Stomach (tissue), 8 donors: ENCODE measurements at regions not wholly inside any gene's neighbourhood (a gene's known extent, or its start where the extent isn't known, plus 50 kb on each side); places are given as distances from the start of the nearest gene placed in this dataset.

Experiments
- DNase-seq, 2 donors: peaks; one replicate each; pipeline versions ENCODE4 v3.0.0 to v3.0.0-alpha.2; 2013 to 2019
- H3K27ac ChIP-seq, 5 donors: fragments of 200-600 bp in 4 of 5; sonication (generic) in 4 of 5; one replicate each; pipeline ENCODE4 v1.5.1; 2013 to 2019; ENCODE audit warnings: mild to moderate bottlenecking in 1 of 5, moderate library complexity in 1 of 5
- H3K27me3 ChIP-seq, 3 donors: fragments of 200-600 bp; sonication (generic); one replicate each; pipeline ENCODE4 v1.5.1; 2017 to 2019; ENCODE audit warnings: mixed run types in 1 of 3
- H3K36me3 ChIP-seq, 4 donors: fragments of 200-600 bp; sonication (generic); 1 replicate in 3 of 4; 2 replicates in 1 of 4; pipeline ENCODE4 v1.5.1; 2016 to 2019
- H3K4me1 ChIP-seq, 4 donors: fragments of 200-600 bp; sonication (generic); one replicate each; pipeline ENCODE4 v1.5.1; 2016 to 2019
- H3K4me3 ChIP-seq, 4 donors: fragments of 200-600 bp; sonication (generic) in 3 of 4; one replicate each; pipeline ENCODE4 v1.5.1; 2016 to 2019; ENCODE audit warnings: mild to moderate bottlenecking in 1 of 4
- H3K9me3 ChIP-seq, 4 donors: fragments of 200-600 bp; sonication (generic); one replicate each; pipeline ENCODE4 v1.5.1; 2016 to 2019
- CTCF ChIP-seq, 7 experiments: fragments of 450-650 bp in 4 of 7; fragments of 200-600 bp in 3 of 7; sonication (generic) in 3 of 7; IDR thresholded peaks; one replicate each; pipeline ENCODE4 v1.5.1; 2016 to 2019; ENCODE audit warnings: antibody characterized with exemption in 7 of 7, control low read depth in 2 of 7, mild to moderate bottlenecking in 1 of 7
- EP300 ChIP-seq: sonication (generic); formaldehyde crosslinking; IDR thresholded peaks from one replicate; pipeline ENCODE4 v1.6.1; 2017; ENCODE audit warnings: antibody characterized with exemption
- POLR2A ChIP-seq, 4 donors: fragments of 450-650 bp; IDR thresholded peaks; one replicate each; pipeline ENCODE4 v1.6.1; 2016; ENCODE audit warnings: antibody characterized with exemption in 4 of 4, control low read depth in 2 of 4, mild to moderate bottlenecking in 1 of 4, moderate library complexity in 1 of 4
- POLR2AphosphoS5 ChIP-seq, 3 donors: sonication (generic); formaldehyde crosslinking; IDR thresholded peaks; one replicate each; pipeline ENCODE4 v1.6.1; 2016; ENCODE audit warnings: antibody characterized with exemption in 3 of 3
- WGBS, 5 donors: extraction: QIAGEN DNeasy Blood & Tissue Kit in 3 of 5; methylation state at CpG; one replicate each; pipeline versions ENCODE4 v1.1.5 to v1.1.7; 2013 to 2018; 5-methylcytosine and 5-hydroxymethylcytosine counted together
- intact Hi-C: fragments of 100-400 bp; cut with DNase I; formaldehyde crosslinking; loops from one replicate; pipeline ENCODE4 v1.15.1; 2023; ENCODE audit warnings: low total_unique reads
- donor health status: healthy with polysubstance abuse.
- donor health status: Bipolar disorder and iron deficiency.
- donor health status: healthy.

DNA sequence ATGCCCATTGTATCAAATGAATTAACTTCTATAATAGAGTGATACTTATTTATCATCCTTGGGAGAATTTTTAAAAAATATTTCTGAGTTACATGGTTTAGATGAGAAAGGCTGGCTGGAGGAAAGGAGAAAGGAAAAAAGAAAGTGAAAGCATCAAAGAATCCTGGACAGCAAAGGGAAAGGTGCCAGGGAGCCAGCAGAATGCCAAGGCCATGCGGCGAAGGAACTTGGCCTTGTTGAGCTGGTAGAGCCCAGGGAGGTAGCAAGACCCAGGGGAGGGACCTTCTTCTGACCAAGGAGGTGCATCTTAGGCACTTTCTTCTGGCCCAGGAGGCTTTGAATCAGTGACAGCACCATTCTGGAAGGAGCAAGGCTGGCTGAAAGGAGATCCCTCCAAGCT lies 240.5 kb downstream of the ENC1 start:
- no peak for TF ChIP-seq EP300
- TF ChIP-seq POLR2AphosphoS5 (IDR thresholded peaks at IDR 0.05): no peak
- TF ChIP-seq CTCF (IDR thresholded peaks at IDR 0.05): no peak
- no peak for TF ChIP-seq POLR2A (IDR thresholded peaks at IDR 0.05)
- peaks cover 0 to 8% (median 5%) of the 10 kb centered on the region in 4 donors for H3K4me1 ChIP-seq
- peak in 1 of 2 donors; percentile 72 for DNase-seq

GRCh38 chr5:74396913-74397622 lies 243.5 kb downstream of the ENC1 start:
- 63 to 74% (median 65%) methylated on average over 10 of the region's 10 CpGs for WGBS, 5 donors
- Histone ChIP-seq H3K27ac (no peak overlapping the region), H3K36me3 (no peaks in the 10 kb centered on the region), H3K9me3 (no peaks in the 10 kb centered on the region), H3K4me3 (no peak overlapping the region), H3K4me1 (peaks cover 3 to 10% (median 7%) of the 10 kb centered on the region in 4 donors), H3K27me3 (no peaks in the 10 kb centered on the region)
- no peak for DNase-seq
- TF ChIP-seq EP300 (no peak), CTCF (IDR thresholded peaks at IDR 0.05) (no peak), POLR2AphosphoS5 (IDR thresholded peaks at IDR 0.05) (no peak), POLR2A (IDR thresholded peaks at IDR 0.05) (no peak)
- intact Hi-C loops: no loop called here

More for the DNA sequence above, 240.5 kb downstream of the ENC1 start:
- no peaks in the 10 kb centered on the region for H3K36me3 ChIP-seq
- intact Hi-C loops: no loop called here
- H3K27me3 ChIP-seq: no peaks in the 10 kb centered on the region
- H3K27ac ChIP-seq: peak overlapping the region in 1 of 5 donors; percentile 50
- 37 to 80% (median 39%) methylated on average over 2 of the region's 2 CpGs for WGBS, 5 donors
- H3K4me3 ChIP-seq: no peak overlapping the region
- no peaks in the 10 kb centered on the region for H3K9me3 ChIP-seq

GRCh38 chr5:74394916-74395880 lies 245.3 kb downstream of the ENC1 start:
- DNase-seq: peak in 1 of 2 donors; percentile 65
- Histone ChIP-seq H3K4me3 (no peak overlapping the region), H3K36me3 (no peaks in the 10 kb centered on the region), H3K27ac (no peak overlapping the region), H3K27me3 (no peaks in the 10 kb centered on the region), H3K9me3 (no peaks in the 10 kb centered on the region), H3K4me1 (peaks cover 2 to 10% (median 6%) of the 10 kb centered on the region in 4 donors)
- no peak for TF ChIP-seq POLR2A (IDR thresholded peaks at IDR 0.05)
- TF ChIP-seq CTCF (IDR thresholded peaks at IDR 0.05): no peak
- TF ChIP-seq POLR2AphosphoS5 (IDR thresholded peaks at IDR 0.05): no peak
- TF ChIP-seq EP300: no peak
- intact Hi-C loops: no loop called here
- WGBS, 5 donors: 80 to 91% (median 85%) methylated on average over 10 of the region's 10 CpGs

DNA sequence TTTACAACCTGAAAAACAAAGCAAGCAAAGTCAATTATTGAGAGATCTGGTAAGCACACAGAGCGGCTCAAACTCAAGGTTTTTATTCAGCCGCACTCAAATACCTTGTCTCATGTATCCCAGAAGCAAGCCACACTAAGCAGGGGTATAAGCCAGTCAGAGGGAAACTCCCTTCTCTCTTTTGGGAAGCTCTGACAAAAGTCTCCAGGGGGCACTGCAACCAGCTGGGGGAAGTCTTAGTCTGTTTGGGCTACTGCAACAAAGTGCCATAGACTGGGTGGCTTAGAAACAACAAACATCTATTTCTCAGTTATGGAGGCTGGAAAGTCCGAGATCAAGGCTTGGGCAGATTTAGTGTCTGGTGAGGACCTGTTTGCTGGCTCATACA lies 246.0 kb downstream of the ENC1 start:
- 84 to 99% (median 97%) methylated on average over 3 of the region's 3 CpGs for WGBS, 5 donors
- no peak overlapping the region for H3K27ac ChIP-seq
- H3K36me3 ChIP-seq: no peaks in the 10 kb centered on the region
- H3K9me3 ChIP-seq: no peaks in the 10 kb centered on the region
- H3K4me1 ChIP-seq: peaks cover 0 to 10% (median 5%) of the 10 kb centered on the region in 4 donors
- intact Hi-C loops: no loop called here
- H3K4me3 ChIP-seq: no peak overlapping the region
- no peak for TF ChIP-seq CTCF (IDR thresholded peaks at IDR 0.05)
- TF ChIP-seq EP300: no peak
- TF ChIP-seq POLR2A (IDR thresholded peaks at IDR 0.05): no peak
- TF ChIP-seq POLR2AphosphoS5 (IDR thresholded peaks at IDR 0.05): no peak
- H3K27me3 ChIP-seq: no peaks in the 10 kb centered on the region
- DNase-seq: no peak
